GM18520 (cell line): ENCODE measurements at regions not wholly inside any gene's neighbourhood (a gene's known extent, or its start where the extent isn't known, plus 50 kb on each side); places are given as distances from the start of the nearest gene placed in this dataset.

Experiments used
- ATAC-seq: cut with Tn5 transposase; IDR thresholded peaks from one replicate; pipeline ENCODE4 v1.9.1; 2021; ENCODE audit not compliant: unreplicated experiment

GRCh38 chr21:35354078-35354477, 305.0 kb upstream of the RUNX1 start:
- ATAC-seq = no peak

- ATAC-seq = no peak
These were observed 303.7 kb upstream of the RUNX1 start for GRCh38 chr21:35352793-35353192.

GRCh38 chr21:35352066-35352770, 303.1 kb upstream of the RUNX1 start:
- no peak for ATAC-seq

DNA sequence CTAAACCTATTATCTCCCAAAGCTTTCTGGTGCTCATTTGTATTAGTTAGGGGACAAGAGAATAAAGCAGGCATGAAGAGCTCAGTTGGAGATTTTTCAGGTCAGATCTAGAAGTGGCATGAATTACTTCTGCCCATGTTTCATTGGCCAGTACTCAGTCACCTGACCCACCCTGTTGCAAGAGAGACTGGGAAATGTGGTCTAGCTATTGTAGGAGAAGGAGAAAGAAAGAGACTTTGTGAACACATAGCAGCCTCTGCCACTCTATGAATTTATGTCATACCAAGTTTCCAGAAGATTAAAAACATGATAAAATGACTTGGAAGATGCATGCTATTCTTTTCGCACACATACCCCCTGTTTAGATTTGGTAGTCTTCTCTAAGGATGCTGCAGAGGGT, 302.3 kb upstream of the RUNX1 start:
- no peak for ATAC-seq

DNA sequence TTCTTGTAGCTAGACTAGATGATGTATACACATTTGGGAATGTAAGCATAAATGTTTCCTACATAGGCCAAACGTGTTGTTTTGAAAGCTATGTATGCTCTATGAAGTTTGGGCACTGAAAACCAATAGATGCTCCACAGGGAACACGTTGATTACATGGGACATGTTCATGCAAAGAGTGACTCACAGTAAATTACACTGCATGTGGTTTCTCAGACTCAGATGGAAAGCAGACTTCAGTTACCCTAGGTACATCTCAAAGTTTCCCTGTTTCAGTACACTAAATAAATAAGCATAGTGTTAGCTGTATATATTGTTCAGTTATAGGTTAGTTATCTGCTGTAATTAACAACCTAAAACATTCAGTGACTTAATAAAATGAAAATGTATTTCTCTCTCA, 301.9 kb upstream of the RUNX1 start:
- no peak for ATAC-seq

DNA sequence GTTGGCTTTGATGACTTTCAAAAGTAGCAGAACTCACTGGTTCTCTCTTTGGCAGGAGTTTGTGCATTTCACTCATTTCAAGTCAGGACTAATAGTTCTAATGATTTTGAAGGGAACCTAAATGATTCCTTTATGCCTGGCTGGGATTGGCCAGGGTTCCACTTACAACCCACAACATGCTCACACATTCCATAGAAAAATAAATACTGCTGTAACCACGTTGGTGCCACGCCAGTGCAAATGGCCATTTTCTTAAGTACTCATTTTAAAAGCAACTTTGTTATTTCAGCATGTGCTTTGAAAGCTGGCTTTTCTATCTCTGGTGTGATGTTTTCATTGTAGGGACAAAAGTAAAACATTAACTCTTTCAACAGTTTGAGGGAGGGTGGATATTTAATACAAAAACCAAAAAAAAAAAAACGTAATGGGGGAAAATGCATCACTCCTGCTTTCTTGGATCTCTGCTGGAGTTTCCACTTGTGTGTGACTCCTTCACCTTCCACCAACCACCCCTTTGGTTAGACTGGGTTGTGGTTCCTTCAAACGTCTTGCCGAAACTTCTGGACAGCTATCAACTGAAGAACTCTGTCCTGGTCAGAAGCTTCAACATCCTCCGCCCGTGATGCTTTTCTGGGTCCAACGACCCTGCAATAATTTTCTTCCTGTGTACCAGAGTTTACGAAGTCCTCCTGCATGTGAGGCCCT, 300.4 kb upstream of the RUNX1 start:
- no peak for ATAC-seq

DNA sequence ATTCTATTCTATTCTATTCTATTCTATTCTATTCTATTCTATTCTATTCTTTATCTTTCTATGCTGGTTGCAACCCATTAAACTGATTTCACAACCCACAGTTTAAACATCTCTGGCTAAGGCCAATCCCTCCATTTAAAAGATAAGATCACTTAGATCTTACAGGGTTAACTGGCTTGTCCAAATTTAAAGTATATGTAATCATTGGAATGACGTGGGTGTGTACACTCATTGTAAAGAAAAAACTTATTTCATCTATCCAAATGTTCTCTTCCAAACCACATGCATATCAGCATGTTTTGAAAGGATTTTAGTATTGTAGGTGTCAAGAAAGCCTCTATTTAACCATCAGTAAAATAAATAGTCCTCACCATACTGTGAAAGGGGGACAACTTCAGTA, 299.6 kb upstream of the RUNX1 start:
- no peak for ATAC-seq

DNA sequence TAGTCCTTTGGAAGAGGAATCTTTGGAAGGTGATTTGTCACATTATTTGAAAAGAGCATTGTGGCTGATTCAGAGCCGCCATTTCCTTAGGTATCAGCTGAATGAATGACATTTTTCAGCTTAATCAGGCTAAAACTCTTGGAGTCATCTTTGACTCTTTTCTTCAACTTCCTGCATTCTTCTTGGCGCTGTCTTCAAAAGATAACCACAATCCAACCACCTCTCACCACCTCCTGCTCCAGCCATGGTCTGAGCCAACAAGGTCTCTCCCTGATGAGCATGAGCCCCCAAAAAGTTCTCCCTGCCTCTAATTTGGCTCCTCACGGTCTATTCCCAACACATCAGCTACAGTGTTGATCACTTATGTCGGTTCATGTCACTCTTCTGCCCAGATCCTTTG, 297.6 kb upstream of the RUNX1 start:
- ATAC-seq = no peak

DNA sequence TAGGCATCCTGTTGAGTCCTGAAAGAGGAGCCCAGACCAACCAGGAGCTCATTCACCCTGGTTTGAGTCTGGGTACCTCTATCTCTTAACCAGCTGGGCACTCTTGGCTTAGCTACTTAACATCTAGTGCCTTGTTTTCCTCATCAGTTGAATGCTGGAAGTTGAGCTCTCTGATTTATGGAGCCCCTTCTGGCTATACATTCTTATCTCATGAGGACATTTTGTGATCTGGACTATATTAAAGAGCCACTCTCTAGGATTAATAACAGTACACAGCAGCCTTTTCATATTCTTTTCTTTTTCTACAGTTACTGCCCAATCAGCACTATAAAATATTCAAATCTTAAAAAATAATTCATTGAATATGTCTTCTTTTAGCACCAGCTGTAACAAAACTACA, 296.9 kb upstream of the RUNX1 start:
- no peak for ATAC-seq

- no peak for ATAC-seq
These were observed 295.5 kb upstream of the RUNX1 start for GRCh38 chr21:35344582-35344981.

GRCh38 chr21:35343046-35343819, 294.1 kb upstream of the RUNX1 start:
- ATAC-seq = no peak

- no peak for ATAC-seq
These were observed 293.3 kb upstream of the RUNX1 start for GRCh38 chr21:35342440-35342839.

DNA sequence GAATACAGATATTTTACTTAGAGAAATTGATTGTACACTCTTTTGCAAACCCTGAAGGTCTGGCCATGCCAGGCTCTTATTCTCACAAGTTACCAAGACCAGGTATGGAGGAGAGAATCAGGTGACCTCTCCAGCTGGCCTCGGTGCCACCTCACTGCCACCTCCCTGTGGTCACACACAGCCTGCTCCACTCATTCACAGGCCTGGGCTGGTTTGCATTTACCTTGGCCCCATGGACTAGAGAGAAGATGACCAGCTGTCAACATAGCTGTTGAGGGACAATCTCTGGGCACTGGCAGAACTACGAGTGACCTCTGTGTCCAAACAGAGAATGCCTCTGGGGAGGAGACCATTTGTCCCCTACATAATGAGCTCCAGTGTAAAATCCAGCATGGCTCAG, 291.2 kb upstream of the RUNX1 start:
- no peak for ATAC-seq

- no peak for ATAC-seq
These were observed 290.0 kb upstream of the RUNX1 start for GRCh38 chr21:35338881-35339632.

GRCh38 chr21:35338281-35338680, 289.2 kb upstream of the RUNX1 start:
- ATAC-seq = no peak

- ATAC-seq = no peak
These were observed 288.5 kb upstream of the RUNX1 start for GRCh38 chr21:35337573-35337972.

DNA sequence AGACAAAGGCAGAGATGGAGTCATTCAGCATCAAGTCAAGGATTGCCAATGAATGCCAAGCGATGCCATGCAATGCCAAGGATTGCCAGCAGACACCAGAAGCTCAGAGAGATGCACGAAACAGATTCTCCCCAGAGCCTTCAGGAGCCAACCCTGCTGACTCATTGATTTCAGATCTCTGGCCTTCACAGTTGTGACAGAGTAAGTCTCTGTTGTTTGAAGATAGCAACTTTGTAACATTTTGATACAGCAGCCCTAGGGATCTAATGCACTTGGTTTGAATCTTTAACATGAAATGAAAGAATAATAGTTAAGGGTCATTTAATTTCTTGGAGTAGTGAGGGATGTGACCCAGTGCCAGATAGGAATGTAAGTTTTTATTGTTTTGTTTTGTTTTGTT, 287.4 kb upstream of the RUNX1 start:
- no peak for ATAC-seq

GRCh38 chr21:35335951-35336446, 286.9 kb upstream of the RUNX1 start:
- ATAC-seq = no peak

DNA sequence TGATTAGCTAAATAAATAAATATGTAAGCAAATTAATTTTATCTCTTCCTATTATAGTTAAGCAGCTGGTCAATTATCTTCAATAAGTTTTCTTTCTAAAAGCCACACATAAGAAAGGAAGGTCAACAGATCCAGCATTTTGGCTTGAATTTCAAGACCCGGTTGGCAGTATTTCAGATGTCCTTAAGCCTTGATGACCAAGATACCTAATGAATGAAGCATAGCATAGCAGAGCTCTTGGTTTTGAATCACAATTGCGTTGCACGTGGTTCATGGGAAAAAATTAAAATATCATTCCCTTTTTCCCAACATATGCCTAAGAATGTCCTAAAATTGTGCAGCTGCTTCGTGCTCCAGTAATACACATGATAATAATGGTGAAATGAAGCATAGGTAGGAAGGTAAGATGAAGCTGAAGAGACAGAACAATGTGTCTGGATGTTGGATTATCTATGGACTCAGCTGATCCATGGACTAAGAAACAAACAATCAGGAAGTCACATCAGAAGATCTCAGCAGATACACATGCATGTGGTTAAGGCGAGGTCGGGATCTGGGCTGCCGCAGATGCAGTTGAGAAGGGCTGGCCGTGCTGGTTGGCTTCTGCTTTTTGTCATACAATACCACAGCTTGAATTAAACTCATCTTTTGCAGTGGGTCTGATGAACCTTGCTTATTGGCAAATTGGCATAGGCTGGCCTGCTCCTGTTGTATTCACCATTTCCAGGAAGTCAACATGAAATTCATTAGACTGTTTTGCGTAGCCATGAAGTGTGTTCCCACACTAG, 284.9 kb upstream of the RUNX1 start:
- ATAC-seq = no peak

- no peak for ATAC-seq
These were observed 283.8 kb upstream of the RUNX1 start for GRCh38 chr21:35332841-35333426.
